Sigmoid colon (tissue), 6 donors: ENCODE measurements at regions not wholly inside any gene's neighbourhood (a gene's known extent, or its start where the extent isn't known, plus 50 kb on each side); places are given as distances from the start of the nearest gene placed in this dataset.

ENCODE experiments used
- DNase-seq: peaks from one replicate; pipeline ENCODE4 v3.0.0-alpha.2; 2019
- H3K27ac ChIP-seq, 4 donors: fragments of 200-600 bp; sonication (generic); one replicate each; pipeline ENCODE4 v1.5.1; 2016 to 2019; ENCODE audit warnings: mild to moderate bottlenecking in 1 of 4
- H3K27me3 ChIP-seq, 3 donors: fragments of 200-600 bp; sonication (generic); one replicate each; pipeline ENCODE4 v1.5.1; 2019; ENCODE audit warnings: mild to moderate bottlenecking in 1 of 3
- H3K36me3 ChIP-seq, 4 donors: fragments of 200-600 bp; sonication (generic); one replicate each; pipeline ENCODE4 v1.5.1; 2016 to 2019
- H3K4me1 ChIP-seq, 4 donors: fragments of 200-600 bp; sonication (generic); one replicate each; pipeline ENCODE4 v1.5.1; 2017 to 2019
- H3K4me3 ChIP-seq, 4 donors: fragments of 200-600 bp; sonication (generic); one replicate each; pipeline ENCODE4 v1.5.1; 2017 to 2019; ENCODE audit warnings: mild to moderate bottlenecking in 2 of 4, moderate library complexity in 1 of 4
- H3K9me3 ChIP-seq, 4 donors: fragments of 200-600 bp in 3 of 4; sonication (generic) in 3 of 4; one replicate each; pipeline versions ENCODE4 v1.5.1 to v1.6.1; 2013 to 2019
- EP300 ChIP-seq, 4 donors: sonication (generic); formaldehyde crosslinking; IDR thresholded peaks; one replicate each; pipeline ENCODE4 v1.6.1; 2017; ENCODE audit warnings: antibody characterized with exemption in 4 of 4
- POLR2A ChIP-seq, 2 donors: fragments of 450-650 bp; IDR thresholded peaks; one replicate each; pipeline ENCODE4 v1.6.1; 2016; ENCODE audit warnings: antibody characterized with exemption in 2 of 2, mild to moderate bottlenecking in 2 of 2, moderate library complexity in 2 of 2
- POLR2AphosphoS5 ChIP-seq, 4 donors: sonication (generic); formaldehyde crosslinking; IDR thresholded peaks; one replicate each; pipeline ENCODE4 v1.6.1; 2017; ENCODE audit warnings: antibody characterized with exemption in 4 of 4
- WGBS, 2 donors: extraction: QIAGEN DNeasy Blood & Tissue Kit; methylation state at CpG; one replicate each; pipeline ENCODE4 v1.1.7; 2013; 5-methylcytosine and 5-hydroxymethylcytosine counted together
- intact Hi-C: fragments of 100-400 bp; cut with DNase I; formaldehyde crosslinking; loops from one replicate; pipeline ENCODE4 v1.15.1; 2023
- TF ChIP-seq, protein P1 (sequence below), 4 experiments: fragments of 450-650 bp in 3 of 4; fragments of 200-600 bp in 1 of 4; IDR thresholded peaks; one replicate each; pipeline ENCODE4 v1.5.1; 2016 to 2019; ENCODE audit warnings: antibody characterized with exemption in 4 of 4, mild to moderate bottlenecking in 3 of 4, moderate library complexity in 2 of 4
- donor health status: healthy with polysubstance abuse.
- donor health status: healthy.

DNA sequence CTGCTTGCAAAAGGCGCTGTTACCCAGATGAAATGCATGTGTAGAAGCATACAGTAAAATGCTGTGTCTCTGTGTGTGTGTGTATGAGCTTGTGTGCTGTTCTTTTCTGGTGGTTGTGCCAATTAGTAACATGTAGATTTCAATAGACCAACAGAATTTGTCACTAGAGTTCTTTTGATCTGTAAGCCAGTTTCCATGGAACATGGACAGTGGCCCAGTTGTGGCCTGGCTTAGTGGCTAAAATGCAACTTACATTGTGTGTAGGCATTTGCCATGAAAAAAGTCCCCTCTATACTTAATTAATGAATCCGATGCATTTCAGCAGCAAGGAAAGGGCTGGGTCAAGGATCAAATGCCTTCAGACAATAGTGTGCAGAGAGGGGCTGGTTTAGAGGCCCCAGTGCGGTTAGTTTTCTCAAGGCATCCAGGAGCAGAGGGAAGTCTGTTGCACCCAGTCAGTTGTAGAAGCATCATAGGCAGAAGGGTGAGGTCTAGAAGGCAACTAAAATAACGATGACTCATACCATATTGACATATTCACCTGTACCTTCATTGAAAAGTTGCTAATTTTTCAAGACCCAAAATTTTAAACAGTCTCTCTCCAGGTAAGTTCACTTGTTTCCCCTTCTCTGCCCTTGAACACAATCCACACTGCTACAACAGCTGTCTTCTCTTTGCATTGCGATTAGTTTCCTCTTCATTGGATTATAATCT is 366.9 kb upstream of the SPRED2 start:
- DNase-seq = no peak
- Histone ChIP-seq H3K4me1 (no peaks in the 10 kb centered on the region), H3K4me3 (no peak overlapping the region), H3K9me3 (no peaks in the 10 kb centered on the region), H3K36me3 (no peaks in the 10 kb centered on the region), H3K27me3 (no peaks in the 10 kb centered on the region), H3K27ac (no peak overlapping the region)
- intact Hi-C loops = no loop called here
- TF ChIP-seq EP300 (IDR thresholded peaks at IDR 0.05) (no peak), POLR2A (IDR thresholded peaks at IDR 0.05) (no peak), POLR2AphosphoS5 (IDR thresholded peaks at IDR 0.05) (no peak)
- TF ChIP-seq, protein P1, sequence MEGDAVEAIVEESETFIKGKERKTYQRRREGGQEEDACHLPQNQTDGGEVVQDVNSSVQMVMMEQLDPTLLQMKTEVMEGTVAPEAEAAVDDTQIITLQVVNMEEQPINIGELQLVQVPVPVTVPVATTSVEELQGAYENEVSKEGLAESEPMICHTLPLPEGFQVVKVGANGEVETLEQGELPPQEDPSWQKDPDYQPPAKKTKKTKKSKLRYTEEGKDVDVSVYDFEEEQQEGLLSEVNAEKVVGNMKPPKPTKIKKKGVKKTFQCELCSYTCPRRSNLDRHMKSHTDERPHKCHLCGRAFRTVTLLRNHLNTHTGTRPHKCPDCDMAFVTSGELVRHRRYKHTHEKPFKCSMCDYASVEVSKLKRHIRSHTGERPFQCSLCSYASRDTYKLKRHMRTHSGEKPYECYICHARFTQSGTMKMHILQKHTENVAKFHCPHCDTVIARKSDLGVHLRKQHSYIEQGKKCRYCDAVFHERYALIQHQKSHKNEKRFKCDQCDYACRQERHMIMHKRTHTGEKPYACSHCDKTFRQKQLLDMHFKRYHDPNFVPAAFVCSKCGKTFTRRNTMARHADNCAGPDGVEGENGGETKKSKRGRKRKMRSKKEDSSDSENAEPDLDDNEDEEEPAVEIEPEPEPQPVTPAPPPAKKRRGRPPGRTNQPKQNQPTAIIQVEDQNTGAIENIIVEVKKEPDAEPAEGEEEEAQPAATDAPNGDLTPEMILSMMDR (IDR thresholded peaks at IDR 0.05) = no peak
- 82 to 92% methylated on average over 5 of the region's 5 CpGs for WGBS, 2 donors

DNA sequence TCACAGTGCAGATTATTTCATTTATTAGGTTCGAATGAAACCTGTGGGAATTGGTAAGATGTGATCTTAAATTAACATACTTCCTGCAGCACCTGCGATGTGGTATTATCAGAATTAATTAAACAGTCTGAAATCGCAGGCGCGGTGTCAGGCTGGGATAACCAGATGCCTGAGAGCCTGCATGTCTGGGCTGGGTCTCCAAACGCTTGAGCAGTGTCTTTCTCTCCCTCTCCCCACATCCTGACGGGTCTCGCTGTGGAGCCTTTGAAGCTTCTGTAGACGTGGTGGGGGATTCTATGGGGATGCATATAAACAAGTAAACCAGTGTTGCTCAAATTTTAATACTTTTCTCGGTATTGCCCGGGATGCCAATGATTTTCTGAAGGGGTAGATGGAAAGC is 366.2 kb upstream of the SPRED2 start:
- H3K36me3 ChIP-seq = no peaks in the 10 kb centered on the region
- H3K27ac ChIP-seq = no peak overlapping the region
- no peaks in the 10 kb centered on the region for H3K9me3 ChIP-seq
- 81 to 89% methylated on average over 11 of the region's 11 CpGs for WGBS, 2 donors
- H3K4me1 ChIP-seq = no peaks in the 10 kb centered on the region
- no peak overlapping the region for H3K4me3 ChIP-seq
- no peaks in the 10 kb centered on the region for H3K27me3 ChIP-seq
- TF ChIP-seq EP300 (IDR thresholded peaks at IDR 0.05) (no peak), POLR2A (IDR thresholded peaks at IDR 0.05) (no peak), POLR2AphosphoS5 (IDR thresholded peaks at IDR 0.05) (no peak)
- TF ChIP-seq, protein P1 (IDR thresholded peaks at IDR 0.05) = no peak
- no peak for DNase-seq
- intact Hi-C loops = no loop called here

DNA sequence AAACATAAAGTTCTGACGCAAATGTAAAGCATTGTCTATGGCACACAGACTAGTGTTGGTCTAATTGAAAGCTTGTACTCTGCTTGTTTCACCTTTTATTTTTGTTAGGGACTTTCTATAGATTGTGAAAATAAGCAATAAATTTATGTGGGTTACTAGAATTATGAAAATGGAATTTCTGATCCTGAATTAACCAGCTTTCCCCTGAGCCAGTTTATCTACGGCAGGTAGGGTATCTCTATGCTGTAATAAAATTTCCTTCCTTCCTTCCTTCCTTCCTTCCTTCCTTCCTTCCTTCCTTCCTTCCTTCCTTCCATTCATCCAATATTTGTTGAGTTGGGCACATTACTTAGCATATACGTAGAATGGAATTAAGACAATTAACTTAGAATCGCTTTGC is 362.6 kb upstream of the SPRED2 start:
- intact Hi-C loops = no loop called here
- 78 to 91% methylated on average over 4 of the region's 4 CpGs for WGBS, 2 donors
- no peak for TF ChIP-seq POLR2A (IDR thresholded peaks at IDR 0.05)
- TF ChIP-seq, protein P1 (IDR thresholded peaks at IDR 0.05) = no peak
- TF ChIP-seq POLR2AphosphoS5 (IDR thresholded peaks at IDR 0.05) = no peak
- TF ChIP-seq EP300 (IDR thresholded peaks at IDR 0.05) = no peak
- H3K4me1 ChIP-seq = no peaks in the 10 kb centered on the region
- H3K9me3 ChIP-seq = no peaks in the 10 kb centered on the region
- no peaks in the 10 kb centered on the region for H3K36me3 ChIP-seq
- H3K4me3 ChIP-seq = no peak overlapping the region
- no peaks in the 10 kb centered on the region for H3K27me3 ChIP-seq
- no peak for DNase-seq
- no peak overlapping the region for H3K27ac ChIP-seq

DNA sequence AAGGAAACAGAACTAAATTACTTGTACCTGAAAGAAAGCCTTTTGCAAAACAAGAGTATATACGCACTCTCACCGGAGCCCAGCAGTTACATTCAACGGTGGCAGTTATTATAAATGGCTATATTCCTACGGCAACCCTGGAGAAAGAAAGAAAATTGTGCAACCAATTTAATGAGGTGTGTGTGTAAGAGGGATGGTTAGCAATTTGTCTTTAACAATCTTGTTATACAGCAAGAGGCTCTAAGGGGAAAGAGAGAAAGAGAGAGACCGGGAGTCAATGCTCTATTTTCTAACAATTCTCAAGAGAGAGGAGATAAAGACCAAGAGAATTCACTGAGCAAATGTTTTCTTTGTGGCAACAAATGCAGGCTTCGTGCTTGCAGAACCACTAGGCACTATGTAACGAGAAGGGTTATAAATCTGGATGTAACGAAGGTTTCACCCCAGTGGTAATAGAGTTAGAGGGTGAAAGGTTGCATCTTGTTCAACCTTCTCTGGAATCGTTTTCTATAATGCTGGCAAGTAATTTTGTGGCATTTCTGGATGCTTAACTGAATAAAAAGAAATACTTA is 359.1 kb upstream of the SPRED2 start:
- Histone ChIP-seq H3K27ac (no peak overlapping the region), H3K9me3 (no peaks in the 10 kb centered on the region), H3K4me3 (no peak overlapping the region), H3K4me1 (no peaks in the 10 kb centered on the region), H3K27me3 (no peaks in the 10 kb centered on the region), H3K36me3 (no peaks in the 10 kb centered on the region)
- intact Hi-C loops = no loop called here
- TF ChIP-seq, protein P1 (IDR thresholded peaks at IDR 0.05) = no peak
- TF ChIP-seq POLR2AphosphoS5 (IDR thresholded peaks at IDR 0.05) = no peak
- no peak for TF ChIP-seq POLR2A (IDR thresholded peaks at IDR 0.05)
- no peak for TF ChIP-seq EP300 (IDR thresholded peaks at IDR 0.05)
- 36 to 70% methylated on average over 9 of the region's 9 CpGs for whole genome bisulfite sequencing, 2 donors
- no peak for DNase-seq

DNA sequence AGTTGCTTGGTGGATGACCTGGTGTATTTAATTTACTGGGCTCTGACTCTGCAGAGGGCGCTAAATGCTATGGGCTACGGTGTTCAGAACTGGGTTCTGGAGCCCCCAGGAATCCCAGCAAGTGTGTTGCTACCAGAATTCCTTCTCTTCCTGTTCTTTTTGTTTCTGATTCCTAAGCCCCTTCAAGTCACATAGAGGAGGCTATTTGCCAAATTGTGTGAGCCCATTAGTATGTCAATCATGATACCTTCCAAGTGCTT is 358.2 kb upstream of the SPRED2 start:
- WGBS, 2 donors = 64 to 71% methylated on average over 2 of the region's 2 CpGs
- intact Hi-C loops = no loop called here
- DNase-seq = no peak
- H3K36me3 ChIP-seq = no peaks in the 10 kb centered on the region
- H3K27me3 ChIP-seq = no peaks in the 10 kb centered on the region
- H3K4me1 ChIP-seq = no peaks in the 10 kb centered on the region
- H3K9me3 ChIP-seq = no peaks in the 10 kb centered on the region
- TF ChIP-seq EP300 (IDR thresholded peaks at IDR 0.05) (no peak), POLR2AphosphoS5 (IDR thresholded peaks at IDR 0.05) (no peak), POLR2A (IDR thresholded peaks at IDR 0.05) (no peak)
- TF ChIP-seq, protein P1 (IDR thresholded peaks at IDR 0.05) = no peak
- H3K27ac ChIP-seq = no peak overlapping the region
- H3K4me3 ChIP-seq = no peak overlapping the region
